ENCODE measurements at regions not wholly inside any gene's neighbourhood (a gene's known extent, or its start where the extent isn't known, plus 50 kb on each side); places are given as distances from the start of the nearest gene placed in this dataset.

GRCh38 chr3:187518207-187518606 is 150.0 kb downstream of the RTP4 start:
- TF ChIP-seq POLR2AphosphoS5 (IDR thresholded peaks at IDR 0.05) (no peak), CTCF (IDR thresholded peaks at IDR 0.05) (no peak), POLR2A (IDR thresholded peaks at IDR 0.05) (no peak)

All from suprapubic skin (tissue), 4 donors.